ENCODE measurements at regions not wholly inside any gene's neighbourhood (a gene's known extent, or its start where the extent isn't known, plus 50 kb on each side); places are given as distances from the start of the nearest gene placed in this dataset.

DNA sequence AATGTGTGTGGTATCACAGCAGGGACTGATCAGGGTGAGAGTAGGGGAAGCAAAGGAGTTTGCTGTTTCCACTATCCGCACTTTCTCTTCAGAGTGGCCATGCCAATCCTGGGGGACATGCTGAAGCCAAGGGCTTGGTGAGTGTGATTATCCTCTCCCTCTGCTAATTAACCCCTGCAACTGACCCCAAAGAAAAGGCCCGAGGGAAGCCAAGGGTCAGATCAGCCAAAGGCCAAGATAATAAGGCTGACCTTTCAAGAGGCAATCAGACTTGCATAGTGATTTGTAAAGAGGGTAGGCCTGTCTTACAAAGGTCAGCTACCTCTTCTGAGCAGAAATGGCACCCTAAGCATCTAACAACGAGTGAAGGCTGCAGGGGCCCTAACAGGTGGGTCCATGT lies 420.5 kb upstream of the CPEB2 start:
- H3K36me3 Mint-ChIP-seq (ENCODE audit: low read depth), result no peaks in the 10 kb centered on the region
- H3K27me3 Mint-ChIP-seq (ENCODE audit: low read depth), result no peaks in the 10 kb centered on the region
- H3K9me3 Mint-ChIP-seq, result no peaks in the 10 kb centered on the region
- no peak overlapping the region for H3K27ac Mint-ChIP-seq
- DNase-seq (ENCODE audit: low spot score), result no peak
- no peaks in the 10 kb centered on the region for H3K4me1 Mint-ChIP-seq (ENCODE audit: low read depth)
- no peak overlapping the region for H3K4me3 Mint-ChIP-seq

DNA sequence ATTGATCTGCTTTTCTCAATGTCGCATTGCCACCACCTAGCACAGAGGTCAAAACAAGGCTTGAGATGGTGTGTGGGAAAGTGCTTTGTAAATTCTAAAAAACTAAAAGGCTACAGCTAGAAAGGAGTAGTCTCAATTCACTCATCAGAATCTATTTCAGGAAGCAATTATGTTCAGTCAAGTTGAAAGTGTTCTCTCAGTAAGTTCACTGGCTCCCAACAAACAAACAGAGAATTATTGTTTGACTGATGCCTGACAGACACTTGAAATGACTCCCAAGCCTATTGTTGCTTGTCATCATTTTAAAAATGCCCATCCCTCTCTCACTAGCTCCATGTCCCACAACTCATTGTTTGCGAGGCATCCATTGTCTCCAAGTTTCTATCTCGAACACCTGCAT lies 419.6 kb upstream of the CPEB2 start:
- Mint-ChIP-seq H3K36me3 (ENCODE audit: low read depth) (no peaks in the 10 kb centered on the region), H3K4me1 (ENCODE audit: low read depth) (no peaks in the 10 kb centered on the region), H3K27me3 (ENCODE audit: low read depth) (no peaks in the 10 kb centered on the region), H3K4me3 (no peak overlapping the region), H3K27ac (no peak overlapping the region), H3K9me3 (no peaks in the 10 kb centered on the region)
- DNase-seq (ENCODE audit: low spot score), result no peak

DNA sequence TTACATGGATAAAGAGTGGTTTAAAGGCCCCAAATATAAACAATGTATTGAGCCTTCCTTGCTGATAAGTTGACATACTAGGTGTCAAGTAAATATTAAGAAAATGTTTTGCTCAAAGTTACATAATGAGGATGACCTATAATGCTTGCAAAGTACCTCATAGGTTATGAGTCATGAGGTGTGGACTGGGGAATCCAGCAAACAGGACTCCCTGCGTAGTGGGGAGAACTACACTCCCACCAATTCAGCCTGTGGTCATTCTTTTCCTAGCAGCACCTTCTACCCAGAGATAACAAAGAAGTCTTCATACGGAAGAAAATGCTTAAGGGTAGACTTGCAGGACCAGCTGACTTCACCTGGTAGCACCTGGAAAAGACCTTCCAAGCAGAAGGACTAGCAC lies 418.9 kb upstream of the CPEB2 start:
- no peak overlapping the region for H3K27ac Mint-ChIP-seq
- DNase-seq (ENCODE audit: low spot score), result no peak
- H3K9me3 Mint-ChIP-seq, result no peaks in the 10 kb centered on the region
- no peak overlapping the region for H3K4me3 Mint-ChIP-seq
- no peaks in the 10 kb centered on the region for H3K36me3 Mint-ChIP-seq (ENCODE audit: low read depth)
- no peaks in the 10 kb centered on the region for H3K4me1 Mint-ChIP-seq (ENCODE audit: low read depth)
- H3K27me3 Mint-ChIP-seq (ENCODE audit: low read depth), result no peaks in the 10 kb centered on the region

DNA sequence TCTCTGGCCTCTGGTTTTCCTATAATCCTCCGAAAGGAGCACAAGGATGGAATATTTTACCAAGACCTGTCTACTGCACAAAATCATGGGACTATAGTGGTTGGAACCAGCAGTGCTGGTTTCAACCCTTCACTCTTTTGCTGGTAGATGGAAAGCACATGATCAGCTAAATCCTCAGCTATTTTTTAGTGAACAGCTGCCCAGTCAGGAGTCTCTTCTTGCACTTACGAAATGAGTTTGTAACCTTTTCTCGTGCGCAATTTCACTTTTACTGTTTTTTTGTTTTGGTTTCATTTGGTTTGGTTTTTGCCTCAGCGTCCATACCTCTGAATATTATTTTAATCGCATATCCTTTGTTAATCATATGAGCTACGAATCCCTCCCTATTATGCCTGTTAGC lies 418.5 kb upstream of the CPEB2 start:
- Mint-ChIP-seq H3K27ac (no peak overlapping the region), H3K36me3 (ENCODE audit: low read depth) (no peaks in the 10 kb centered on the region), H3K9me3 (no peaks in the 10 kb centered on the region), H3K27me3 (ENCODE audit: low read depth) (no peaks in the 10 kb centered on the region), H3K4me1 (ENCODE audit: low read depth) (no peaks in the 10 kb centered on the region), H3K4me3 (no peak overlapping the region)
- no peak for DNase-seq (ENCODE audit: low spot score)

DNA sequence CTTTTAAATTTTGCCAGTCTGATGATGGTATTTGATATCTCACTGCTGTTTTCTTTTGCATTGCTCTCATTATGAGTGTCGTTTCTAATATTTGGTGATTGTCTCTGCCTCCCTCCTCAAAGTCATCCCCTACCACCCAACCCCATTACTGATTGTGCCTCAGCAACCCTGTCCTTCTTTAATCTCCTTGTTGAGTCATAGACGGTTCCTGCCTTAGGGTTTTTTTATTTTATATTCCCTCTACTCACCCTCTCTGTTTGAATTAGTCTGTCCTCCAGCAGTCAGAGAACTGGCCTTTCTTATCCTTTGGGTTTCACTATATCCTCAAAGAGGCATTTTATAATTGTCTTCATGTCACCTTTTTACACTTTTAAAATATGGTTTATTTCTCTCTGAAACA lies 409.3 kb upstream of the CPEB2 start:
- DNase-seq (ENCODE audit: low spot score), result no peak
- no peaks in the 10 kb centered on the region for H3K36me3 Mint-ChIP-seq (ENCODE audit: low read depth)
- no peak overlapping the region for H3K4me3 Mint-ChIP-seq
- no peaks in the 10 kb centered on the region for H3K9me3 Mint-ChIP-seq
- no peak overlapping the region for H3K27ac Mint-ChIP-seq
- H3K4me1 Mint-ChIP-seq (ENCODE audit: low read depth), result no peaks in the 10 kb centered on the region
- H3K27me3 Mint-ChIP-seq (ENCODE audit: low read depth), result no peaks in the 10 kb centered on the region

DNA sequence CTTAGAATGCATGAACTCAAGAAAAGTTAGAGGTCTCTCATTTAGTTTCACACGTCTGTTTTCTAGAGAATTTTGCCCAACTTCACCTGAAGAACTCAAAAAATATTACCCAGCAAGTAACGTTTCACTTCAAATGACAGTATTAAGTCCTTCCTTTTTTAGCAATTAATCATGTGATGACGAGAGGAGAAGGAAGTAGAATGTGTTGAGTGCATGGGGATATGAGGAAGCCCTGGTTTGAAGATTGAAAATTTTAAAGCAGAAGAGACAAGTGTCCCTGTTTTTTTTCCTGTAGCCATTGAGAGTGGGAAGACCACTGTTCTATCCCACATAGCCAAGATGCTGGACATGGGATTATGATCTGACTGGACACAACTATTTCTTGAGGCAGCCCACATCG lies 406.3 kb upstream of the CPEB2 start:
- H3K4me1 Mint-ChIP-seq (ENCODE audit: low read depth), result no peaks in the 10 kb centered on the region
- no peak for DNase-seq (ENCODE audit: low spot score)
- H3K27me3 Mint-ChIP-seq (ENCODE audit: low read depth), result no peaks in the 10 kb centered on the region
- no peak overlapping the region for H3K4me3 Mint-ChIP-seq
- H3K36me3 Mint-ChIP-seq (ENCODE audit: low read depth), result no peaks in the 10 kb centered on the region
- no peaks in the 10 kb centered on the region for H3K9me3 Mint-ChIP-seq
- H3K27ac Mint-ChIP-seq, result no peak overlapping the region

DNA sequence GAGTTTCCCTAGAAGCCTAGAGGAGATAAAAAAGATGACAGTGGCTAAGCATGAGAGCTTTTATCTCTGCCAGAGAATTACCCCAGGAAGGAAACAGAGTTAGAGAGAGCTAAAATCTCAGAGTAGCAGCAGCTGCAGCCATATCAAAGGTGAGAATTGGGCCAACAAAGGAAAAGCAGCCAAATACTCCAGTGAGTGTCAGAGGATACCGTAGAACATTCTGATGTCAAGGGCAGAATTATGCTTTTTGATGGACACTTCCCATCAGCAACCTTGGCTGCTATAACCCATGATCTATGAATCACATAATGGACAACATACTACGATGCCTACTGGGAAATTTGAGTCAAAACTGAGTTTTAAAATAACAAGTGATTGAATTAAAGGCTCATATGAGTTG lies 405.8 kb upstream of the CPEB2 start:
- H3K27ac Mint-ChIP-seq, result no peak overlapping the region
- no peak overlapping the region for H3K4me3 Mint-ChIP-seq
- H3K9me3 Mint-ChIP-seq, result no peaks in the 10 kb centered on the region
- no peaks in the 10 kb centered on the region for H3K27me3 Mint-ChIP-seq (ENCODE audit: low read depth)
- no peak for DNase-seq (ENCODE audit: low spot score)
- H3K4me1 Mint-ChIP-seq (ENCODE audit: low read depth), result no peaks in the 10 kb centered on the region
- H3K36me3 Mint-ChIP-seq (ENCODE audit: low read depth), result no peaks in the 10 kb centered on the region

DNA sequence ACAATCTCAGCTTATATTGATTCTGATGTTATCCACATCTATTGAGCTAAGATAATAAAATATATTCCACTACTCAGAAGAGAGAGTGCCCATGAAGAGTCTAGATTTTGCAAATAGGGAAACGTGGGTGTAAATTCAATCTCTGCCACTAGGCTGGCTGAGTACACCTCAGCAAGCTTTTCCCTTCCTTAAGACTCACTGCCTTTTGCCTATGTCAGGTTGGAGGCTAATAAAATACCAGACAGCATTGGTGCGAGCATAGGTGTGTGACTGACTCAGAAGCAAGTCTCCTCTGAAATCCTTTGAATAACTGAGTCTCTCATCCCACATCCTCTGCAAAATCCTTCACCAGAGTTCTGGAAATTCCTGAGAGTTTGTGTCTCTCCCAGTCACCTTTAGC lies 405.4 kb upstream of the CPEB2 start:
- Mint-ChIP-seq H3K27ac (no peak overlapping the region), H3K9me3 (no peaks in the 10 kb centered on the region), H3K4me3 (no peak overlapping the region), H3K36me3 (ENCODE audit: low read depth) (no peaks in the 10 kb centered on the region), H3K27me3 (ENCODE audit: low read depth) (no peaks in the 10 kb centered on the region), H3K4me1 (ENCODE audit: low read depth) (no peaks in the 10 kb centered on the region)
- DNase-seq (ENCODE audit: low spot score), result no peak

DNA sequence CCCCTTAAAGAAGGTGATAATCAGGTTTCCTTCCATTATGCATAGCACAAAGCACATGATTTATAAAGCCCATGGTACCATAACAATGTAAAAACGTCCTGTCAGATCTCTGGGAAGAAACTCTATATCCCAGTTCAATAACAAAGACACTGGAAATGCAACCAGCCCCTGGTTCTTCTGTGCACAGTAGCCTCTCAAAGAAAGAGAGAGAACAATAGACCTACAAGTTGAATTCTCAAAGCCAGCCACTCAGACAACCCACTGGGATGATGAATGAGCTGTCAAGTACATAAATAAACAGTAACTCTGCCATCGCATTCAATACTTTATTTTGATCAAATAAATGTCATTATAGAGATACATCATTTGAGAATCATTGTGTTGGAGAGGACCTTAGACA lies 400.1 kb upstream of the CPEB2 start:
- DNase-seq (ENCODE audit: low spot score), result no peak
- Mint-ChIP-seq H3K4me3 (no peak overlapping the region), H3K9me3 (no peaks in the 10 kb centered on the region), H3K27ac (no peak overlapping the region), H3K36me3 (ENCODE audit: low read depth) (no peaks in the 10 kb centered on the region), H3K4me1 (ENCODE audit: low read depth) (no peaks in the 10 kb centered on the region), H3K27me3 (ENCODE audit: low read depth) (no peaks in the 10 kb centered on the region)

DNA sequence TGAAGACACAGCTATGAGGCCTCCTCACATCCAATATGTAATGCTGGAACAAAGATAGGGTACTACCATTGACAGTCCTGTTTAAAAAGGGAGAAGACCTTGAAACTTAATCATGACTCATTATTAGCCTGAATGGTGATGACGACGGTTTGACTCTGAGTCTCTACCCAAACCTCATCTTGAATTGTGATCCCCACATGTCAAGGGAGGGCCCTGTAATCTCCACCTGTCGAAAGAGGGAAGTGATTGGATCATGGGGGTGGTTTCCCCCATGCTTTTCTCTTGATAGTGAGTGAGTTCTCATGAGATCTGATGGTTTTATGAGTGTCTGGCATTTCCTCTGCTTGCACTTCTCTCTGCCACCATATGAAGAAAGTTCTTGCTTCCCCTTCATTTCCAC lies 395.3 kb upstream of the CPEB2 start:
- H3K27ac Mint-ChIP-seq, result no peak overlapping the region
- DNase-seq (ENCODE audit: low spot score), result no peak
- no peaks in the 10 kb centered on the region for H3K36me3 Mint-ChIP-seq (ENCODE audit: low read depth)
- H3K4me3 Mint-ChIP-seq, result no peak overlapping the region
- no peaks in the 10 kb centered on the region for H3K4me1 Mint-ChIP-seq (ENCODE audit: low read depth)
- no peaks in the 10 kb centered on the region for H3K27me3 Mint-ChIP-seq (ENCODE audit: low read depth)
- H3K9me3 Mint-ChIP-seq, result no peaks in the 10 kb centered on the region

DNA sequence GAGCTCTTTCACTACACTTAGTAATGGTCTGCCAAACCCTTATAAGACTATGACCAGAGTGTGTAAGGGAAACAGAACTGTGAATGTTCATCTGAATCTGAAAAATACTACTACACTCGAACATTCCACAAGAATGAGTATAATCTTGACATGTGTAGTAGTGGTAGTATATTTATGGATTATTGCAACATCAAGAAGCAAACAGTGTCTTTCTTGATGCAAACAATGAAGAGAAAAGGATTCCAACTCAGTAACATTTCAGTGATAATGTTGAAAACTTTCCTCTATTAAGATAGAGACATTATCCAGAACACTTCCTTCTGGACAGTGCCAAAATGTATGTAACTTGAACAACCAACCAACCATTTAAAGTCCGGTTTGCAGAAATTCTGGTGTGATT lies 394.7 kb upstream of the CPEB2 start:
- no peak overlapping the region for H3K4me3 Mint-ChIP-seq
- H3K9me3 Mint-ChIP-seq, result no peaks in the 10 kb centered on the region
- H3K27ac Mint-ChIP-seq, result no peak overlapping the region
- H3K27me3 Mint-ChIP-seq (ENCODE audit: low read depth), result no peaks in the 10 kb centered on the region
- H3K36me3 Mint-ChIP-seq (ENCODE audit: low read depth), result no peaks in the 10 kb centered on the region
- H3K4me1 Mint-ChIP-seq (ENCODE audit: low read depth), result no peaks in the 10 kb centered on the region
- DNase-seq (ENCODE audit: low spot score), result no peak

DNA sequence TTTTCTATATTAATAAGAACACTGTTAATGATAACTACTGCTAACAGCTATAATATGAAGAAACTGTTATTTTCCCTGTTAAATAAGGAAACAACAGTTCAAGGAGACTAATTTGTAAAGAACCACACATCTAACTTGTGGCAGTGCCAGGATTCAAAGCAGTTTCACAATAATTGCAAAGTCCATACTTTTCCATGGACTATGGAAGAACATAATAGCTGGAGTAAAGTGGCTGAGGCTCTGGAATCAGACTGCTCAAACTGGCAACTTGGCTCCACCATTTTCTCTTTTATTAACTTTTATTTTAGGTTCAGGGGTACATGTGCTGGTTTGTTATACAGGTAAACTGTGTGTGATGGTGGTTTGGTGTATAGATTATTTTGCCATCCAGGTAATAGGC lies 393.7 kb upstream of the CPEB2 start:
- no peaks in the 10 kb centered on the region for H3K27me3 Mint-ChIP-seq (ENCODE audit: low read depth)
- no peaks in the 10 kb centered on the region for H3K4me1 Mint-ChIP-seq (ENCODE audit: low read depth)
- H3K4me3 Mint-ChIP-seq, result no peak overlapping the region
- no peak overlapping the region for H3K27ac Mint-ChIP-seq
- no peaks in the 10 kb centered on the region for H3K36me3 Mint-ChIP-seq (ENCODE audit: low read depth)
- DNase-seq (ENCODE audit: low spot score), result no peak
- H3K9me3 Mint-ChIP-seq, result no peaks in the 10 kb centered on the region

DNA sequence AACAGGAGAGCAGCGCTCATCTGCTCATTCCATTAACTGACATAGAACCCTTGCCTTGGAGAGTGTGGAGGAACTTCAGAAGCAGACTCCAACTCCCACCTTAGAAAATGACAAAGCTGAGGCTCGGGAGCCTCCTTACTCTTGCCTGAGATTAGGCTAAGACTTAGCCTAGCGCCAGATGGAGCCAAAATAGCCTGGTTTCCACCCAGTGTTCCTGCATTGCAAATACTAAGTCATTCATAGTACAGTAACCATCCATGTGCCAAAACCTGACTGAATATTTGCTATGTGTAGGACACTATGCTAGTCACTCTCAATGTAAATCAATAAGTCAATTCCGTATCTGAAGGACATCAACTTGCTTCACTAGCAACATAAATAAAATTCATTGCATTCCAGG lies 387.4 kb upstream of the CPEB2 start:
- Mint-ChIP-seq H3K27ac (no peak overlapping the region), H3K36me3 (ENCODE audit: low read depth) (no peaks in the 10 kb centered on the region), H3K27me3 (ENCODE audit: low read depth) (no peaks in the 10 kb centered on the region), H3K4me3 (no peak overlapping the region), H3K4me1 (ENCODE audit: low read depth) (no peaks in the 10 kb centered on the region), H3K9me3 (no peaks in the 10 kb centered on the region)
- no peak for DNase-seq (ENCODE audit: low spot score)

DNA sequence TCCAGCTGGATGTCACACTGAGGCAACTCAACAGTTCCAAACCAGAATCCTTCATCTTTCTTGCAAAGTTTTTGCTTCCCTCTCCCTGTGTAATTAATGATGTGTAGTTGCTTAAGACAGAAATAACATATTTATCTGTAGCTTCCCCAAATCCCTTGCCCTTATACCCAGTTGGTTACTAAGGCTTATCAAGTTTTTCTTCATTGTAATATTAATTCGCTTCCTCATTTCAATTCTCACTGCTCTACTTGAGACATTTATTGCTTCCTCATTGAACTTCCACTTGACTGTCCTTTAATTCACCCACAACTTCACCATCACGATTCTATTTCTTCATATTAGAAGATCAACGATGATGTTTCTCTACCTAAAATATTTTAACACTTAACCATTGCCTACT lies 386.6 kb upstream of the CPEB2 start:
- H3K36me3 Mint-ChIP-seq (ENCODE audit: low read depth), result no peaks in the 10 kb centered on the region
- no peaks in the 10 kb centered on the region for H3K4me1 Mint-ChIP-seq (ENCODE audit: low read depth)
- no peak overlapping the region for H3K4me3 Mint-ChIP-seq
- H3K27ac Mint-ChIP-seq, result no peak overlapping the region
- DNase-seq (ENCODE audit: low spot score), result no peak
- no peaks in the 10 kb centered on the region for H3K9me3 Mint-ChIP-seq
- no peaks in the 10 kb centered on the region for H3K27me3 Mint-ChIP-seq (ENCODE audit: low read depth)

DNA sequence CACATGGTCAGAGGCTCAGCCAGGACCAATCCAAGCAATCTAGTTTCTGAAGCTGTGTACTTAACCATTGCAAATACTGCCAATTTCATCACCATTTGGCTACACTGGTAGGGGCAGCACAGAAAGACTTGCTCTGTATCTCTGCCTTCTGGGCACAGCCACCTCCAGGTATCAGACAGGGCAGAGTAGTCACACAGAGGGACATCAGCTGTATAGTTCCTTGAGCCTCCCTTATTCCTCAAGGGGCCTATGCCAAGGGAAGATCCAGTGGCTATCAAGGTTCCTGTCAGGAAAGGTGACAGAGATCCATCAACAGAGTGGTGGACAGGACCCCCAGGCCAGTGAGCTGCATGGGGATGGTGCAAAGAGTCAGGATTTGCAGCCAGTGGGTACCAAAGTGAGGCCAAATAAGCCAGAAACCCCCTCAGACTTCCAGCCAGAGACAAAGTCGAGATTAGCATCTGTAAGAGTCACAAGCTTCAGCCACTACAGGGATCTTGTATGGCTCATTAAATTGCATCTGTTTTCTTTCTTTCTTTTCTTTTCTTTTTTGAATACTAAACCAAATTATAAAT lies 381.6 kb upstream of the CPEB2 start:
- no peak overlapping the region for H3K4me3 Mint-ChIP-seq
- H3K27me3 Mint-ChIP-seq (ENCODE audit: low read depth), result no peaks in the 10 kb centered on the region
- no peaks in the 10 kb centered on the region for H3K9me3 Mint-ChIP-seq
- H3K27ac Mint-ChIP-seq, result no peak overlapping the region
- no peaks in the 10 kb centered on the region for H3K4me1 Mint-ChIP-seq (ENCODE audit: low read depth)
- no peaks in the 10 kb centered on the region for H3K36me3 Mint-ChIP-seq (ENCODE audit: low read depth)
- no peak for DNase-seq (ENCODE audit: low spot score)
